HG03066 (cell line): ENCODE measurements at regions not wholly inside any gene's neighbourhood (a gene's known extent, or its start where the extent isn't known, plus 50 kb on each side); places are given as distances from the start of the nearest gene placed in this dataset.

Source experiments
- ATAC-seq: cut with Tn5 transposase; IDR thresholded peaks from one replicate; pipeline ENCODE4 v1.9.1; 2021; ENCODE audit warnings: low read depth; ENCODE audit not compliant: unreplicated experiment

DNA sequence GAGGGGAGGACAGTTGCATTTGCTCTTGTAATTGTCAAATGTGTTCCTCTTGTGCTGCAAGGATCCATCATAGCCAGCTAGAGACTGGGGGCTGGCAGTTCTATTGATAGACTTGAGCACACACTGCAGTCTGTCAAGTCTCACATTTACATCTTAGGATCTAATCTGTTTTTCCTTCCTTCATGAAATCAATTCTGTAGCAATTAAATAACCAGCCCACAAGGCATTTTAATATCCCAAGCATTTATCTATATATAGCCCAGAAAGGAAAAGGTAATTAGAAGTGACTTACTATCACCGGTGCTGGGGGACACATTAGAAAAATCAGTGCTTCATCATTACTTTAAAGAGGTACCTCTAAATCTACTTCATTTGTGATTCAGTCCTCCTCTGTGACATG lies 143.0 kb upstream of the STXBP5 start:
- ATAC-seq = no peak

DNA sequence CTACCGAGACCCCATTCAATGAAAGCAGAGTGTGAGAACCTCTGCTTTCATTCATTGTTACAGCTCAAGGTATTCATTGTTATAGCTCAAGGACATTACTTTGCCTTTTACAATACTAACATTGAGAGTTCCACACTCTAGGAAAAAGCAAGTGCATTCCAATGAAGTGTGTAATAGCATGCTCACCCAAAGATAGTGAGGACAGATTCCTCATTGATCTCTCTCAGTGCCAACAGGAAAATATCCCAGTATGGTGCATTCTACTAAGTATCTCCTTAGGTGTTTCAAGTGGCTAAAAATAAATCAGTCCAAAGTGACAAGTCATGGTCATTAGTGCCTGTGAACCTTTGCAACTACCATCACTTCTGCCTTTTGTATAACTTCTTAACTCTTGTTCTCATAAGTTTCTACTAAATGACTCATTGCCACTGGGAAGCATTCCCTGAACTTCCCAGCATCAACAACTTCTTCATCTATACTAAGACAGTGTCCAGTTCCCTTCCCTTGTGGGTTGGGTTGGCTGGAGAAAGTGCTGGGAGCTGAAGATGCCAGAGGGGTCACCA lies 140.7 kb upstream of the STXBP5 start:
- no peak for ATAC-seq

DNA sequence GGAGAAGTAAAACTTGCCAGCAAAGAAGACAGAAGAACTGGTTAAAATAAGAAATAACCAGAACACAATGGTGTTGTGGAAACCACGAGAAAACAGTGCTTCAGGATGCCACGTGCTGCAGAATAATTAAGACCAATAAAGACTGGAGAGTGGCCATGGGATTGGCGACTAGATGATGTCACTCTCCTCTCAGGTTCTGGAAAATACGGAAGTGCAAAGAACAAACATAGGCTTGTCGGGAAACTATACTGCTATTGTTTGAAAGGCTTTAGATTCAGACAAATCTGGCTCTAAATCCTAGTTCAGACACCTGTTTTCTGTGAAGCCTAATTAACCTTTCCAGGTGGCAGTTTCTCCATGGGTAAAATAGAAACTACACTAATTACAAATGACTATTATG lies 138.4 kb upstream of the STXBP5 start:
- no peak for ATAC-seq

DNA sequence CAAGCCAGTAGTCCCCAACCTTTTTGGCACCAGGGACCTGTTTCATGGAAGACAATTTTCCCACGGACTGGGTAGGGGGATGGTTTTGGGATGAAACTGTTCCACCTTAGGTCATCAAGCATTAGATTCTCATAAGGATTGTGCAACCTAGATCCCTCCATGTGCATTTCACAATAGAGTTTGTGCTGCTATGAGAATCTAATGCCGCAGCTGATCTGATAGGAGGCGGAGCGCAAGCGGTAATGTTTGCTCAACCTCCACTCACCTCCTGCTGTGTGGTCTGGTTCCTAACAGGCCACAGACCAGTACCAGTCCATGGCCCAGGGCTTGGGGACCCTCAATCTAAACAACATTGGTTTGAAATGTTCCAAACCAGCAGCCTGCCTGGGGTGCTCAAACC lies 137.0 kb upstream of the STXBP5 start:
- ATAC-seq = no peak

DNA sequence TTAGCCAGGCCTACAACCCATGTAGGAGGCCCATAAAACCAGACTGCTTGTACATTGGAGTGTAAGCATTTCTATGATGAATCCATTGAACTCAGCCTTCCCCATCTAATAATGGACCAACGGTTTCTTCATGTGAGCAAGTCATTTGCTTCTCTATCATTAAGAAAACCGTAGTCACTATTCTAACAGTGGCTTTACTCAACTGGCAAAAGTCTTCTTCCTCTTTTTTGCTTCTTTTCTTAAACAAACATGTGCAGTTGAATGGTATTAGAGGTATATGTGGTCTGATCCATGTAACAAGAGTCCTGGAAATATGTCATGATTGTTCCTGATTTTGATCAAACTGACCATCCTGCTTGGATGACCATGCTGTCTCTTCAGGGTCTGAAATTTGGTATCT lies 132.4 kb upstream of the STXBP5 start:
- no peak for ATAC-seq

DNA sequence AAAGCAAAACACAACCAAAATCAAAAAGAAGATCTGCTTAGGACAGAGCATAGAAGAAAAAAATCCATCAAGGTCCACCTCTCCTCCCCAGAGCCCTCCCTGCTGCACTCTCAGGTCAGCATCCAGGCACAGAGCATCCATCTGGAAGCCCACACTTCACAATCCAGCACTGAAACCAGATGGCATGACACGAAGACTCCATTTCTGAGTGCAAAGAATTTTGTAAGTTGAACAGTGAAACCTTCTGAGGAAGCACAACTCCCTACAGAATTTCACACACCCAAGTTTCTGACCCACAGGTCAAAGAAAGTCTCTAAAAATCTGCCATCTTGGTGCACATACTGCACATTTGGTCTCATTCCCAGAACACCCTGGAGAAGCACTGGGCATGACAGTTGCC lies 128.8 kb upstream of the STXBP5 start:
- no peak for ATAC-seq

DNA sequence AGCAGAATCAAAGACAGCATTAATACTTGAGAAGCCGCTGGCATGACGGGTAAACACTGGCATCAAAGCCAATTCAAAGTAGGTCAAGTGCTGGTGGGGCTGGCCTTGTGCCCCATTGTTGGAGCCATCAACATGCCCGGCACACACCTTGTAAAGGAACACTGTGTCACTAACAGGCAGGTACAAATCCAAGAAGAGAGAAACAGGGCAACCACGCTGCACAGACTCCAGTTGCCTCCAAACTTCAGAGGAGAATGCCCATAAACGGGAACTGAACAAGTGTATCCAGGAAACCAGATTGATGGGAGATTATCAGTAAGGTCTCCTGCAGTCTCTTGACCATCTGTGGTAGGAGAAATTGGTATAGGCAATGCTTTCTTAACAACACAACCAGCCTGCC lies 127.0 kb upstream of the STXBP5 start:
- no peak for ATAC-seq

DNA sequence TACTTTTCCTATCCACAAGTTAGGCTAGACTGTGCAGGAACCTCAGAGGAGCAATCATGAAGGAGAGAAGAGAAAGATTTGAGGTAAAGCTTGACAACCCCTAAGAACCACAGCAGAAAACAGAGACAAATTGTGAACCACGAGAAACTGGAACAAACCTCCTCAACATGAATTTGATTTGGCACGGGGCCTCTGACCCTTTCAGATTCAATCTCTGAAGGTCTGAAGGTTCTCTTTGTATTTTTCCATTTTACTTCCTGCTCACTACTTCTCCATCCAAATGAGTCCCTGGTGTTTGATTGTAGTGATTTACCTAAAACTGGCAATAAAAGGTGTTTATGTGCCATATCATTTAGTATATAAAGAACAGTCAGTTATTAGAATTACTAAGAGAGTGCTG lies 126.1 kb upstream of the STXBP5 start:
- ATAC-seq = no peak

DNA sequence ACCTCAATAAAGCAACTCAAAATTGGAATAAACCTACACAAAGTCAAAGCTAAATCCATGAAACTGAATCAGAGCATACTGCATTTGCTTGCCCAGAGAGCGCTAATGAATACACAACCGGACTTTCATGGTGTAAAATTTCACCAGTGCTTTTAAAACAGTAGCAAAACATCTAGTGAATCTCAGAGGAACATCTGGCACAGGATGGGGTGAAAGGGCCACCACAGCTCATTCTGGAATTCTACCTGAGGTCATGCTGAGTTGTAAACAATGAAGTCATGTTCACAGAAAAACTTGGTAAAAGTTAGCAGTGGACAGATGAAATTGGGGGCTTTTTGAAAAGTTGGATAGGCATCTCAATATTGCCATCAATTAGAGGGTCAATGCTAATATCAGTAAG lies 125.6 kb upstream of the STXBP5 start:
- ATAC-seq = no peak

DNA sequence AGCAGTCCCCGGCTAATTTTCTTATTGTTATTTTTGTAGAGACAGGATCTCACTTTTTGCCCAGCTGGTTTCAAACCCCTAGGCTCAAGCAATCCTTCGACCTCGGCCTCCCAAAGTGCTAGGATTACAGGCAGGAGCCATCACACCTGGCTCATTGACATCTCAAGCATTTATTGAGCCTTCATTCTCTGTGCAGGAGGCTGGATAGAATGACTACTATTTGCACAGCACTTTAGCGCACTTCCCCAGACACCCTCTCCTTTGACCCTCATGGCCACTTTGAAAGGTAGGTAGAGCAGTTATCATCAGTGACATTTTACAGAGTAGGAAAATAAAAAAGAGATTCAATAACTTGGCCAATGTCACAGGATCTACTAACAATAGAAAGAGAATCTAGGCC lies 124.0 kb upstream of the STXBP5 start:
- ATAC-seq = no peak

DNA sequence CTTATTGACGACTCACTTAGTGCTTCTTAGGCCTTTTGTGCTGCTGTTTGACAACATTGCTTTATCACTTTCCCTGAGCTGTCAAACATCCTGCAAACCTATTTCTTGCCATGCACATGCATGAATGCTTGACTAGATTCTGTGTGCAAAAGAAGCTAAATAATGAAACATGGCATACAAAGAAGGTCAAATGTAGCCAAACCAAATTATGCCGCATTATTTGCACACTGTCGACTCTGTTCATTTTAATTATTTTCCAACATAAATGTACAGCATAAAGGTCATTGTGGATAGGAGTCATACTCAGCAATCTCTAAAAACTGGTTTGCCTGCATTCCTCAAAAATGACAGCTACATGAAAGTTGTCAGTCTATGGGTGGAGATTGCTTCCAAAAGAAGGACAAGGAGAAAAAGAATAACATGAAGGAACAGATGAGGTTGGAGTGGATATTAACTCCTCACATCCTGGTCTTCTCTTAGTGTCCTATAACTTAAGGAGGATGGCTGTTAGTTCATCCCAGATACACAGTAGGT lies 123.1 kb upstream of the STXBP5 start:
- ATAC-seq = no peak

DNA sequence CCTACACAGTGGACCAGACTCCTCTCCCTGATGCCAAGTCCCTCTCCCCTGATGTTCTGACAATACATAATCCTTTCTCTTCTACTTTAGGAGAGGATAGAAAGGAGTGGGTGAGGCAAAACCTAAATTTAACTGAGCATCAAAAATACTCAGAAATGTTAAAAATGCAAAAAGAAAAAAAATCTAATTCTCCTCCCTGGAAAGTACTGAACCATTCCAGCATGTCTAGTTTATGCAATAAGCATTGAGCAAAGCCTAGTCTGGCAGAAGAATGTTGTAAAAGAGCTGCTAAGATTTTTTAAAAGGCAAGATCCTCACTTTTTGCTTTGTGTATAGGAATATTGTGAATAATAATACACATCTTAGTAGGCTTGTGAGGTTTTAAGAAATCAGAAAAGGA lies 116.6 kb upstream of the STXBP5 start:
- no peak for ATAC-seq

DNA sequence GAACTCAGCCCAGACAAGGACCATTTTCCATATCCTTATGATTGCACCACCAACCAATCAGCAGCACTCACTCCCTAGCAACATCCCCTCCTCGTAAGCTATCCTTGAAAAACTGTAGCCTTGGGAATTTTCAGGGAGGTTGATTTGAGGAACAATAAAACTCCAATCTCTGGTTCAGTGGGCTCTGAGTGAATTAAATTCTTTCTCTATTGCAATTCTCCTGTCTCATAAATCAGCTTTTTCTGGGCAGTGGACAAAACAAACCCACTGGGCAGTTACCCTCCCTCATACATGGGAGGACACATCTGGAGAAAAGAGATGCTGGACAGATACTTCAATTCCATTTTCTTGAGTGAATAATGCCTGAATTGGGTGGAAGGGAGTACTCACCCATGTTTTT lies 115.4 kb upstream of the STXBP5 start:
- no peak for ATAC-seq

DNA sequence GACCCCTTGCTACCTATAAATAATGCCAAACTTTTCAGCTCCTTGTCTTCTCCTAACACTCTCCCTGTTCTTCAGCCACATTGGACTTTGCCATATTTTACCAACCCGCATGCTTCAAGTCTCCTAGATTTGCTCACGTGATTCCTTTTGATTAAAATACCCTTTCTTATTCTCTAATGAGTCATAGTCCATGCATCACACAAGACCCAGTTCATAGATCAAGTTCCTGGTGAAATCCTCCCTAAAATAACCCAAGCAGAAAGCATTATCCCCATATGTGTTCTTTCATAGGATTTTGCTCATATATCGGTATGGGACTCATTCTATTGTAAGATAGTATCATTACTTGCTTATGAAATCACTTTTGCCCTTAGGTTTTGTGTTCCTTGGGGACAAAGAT lies 108.9 kb upstream of the STXBP5 start:
- no peak for ATAC-seq

DNA sequence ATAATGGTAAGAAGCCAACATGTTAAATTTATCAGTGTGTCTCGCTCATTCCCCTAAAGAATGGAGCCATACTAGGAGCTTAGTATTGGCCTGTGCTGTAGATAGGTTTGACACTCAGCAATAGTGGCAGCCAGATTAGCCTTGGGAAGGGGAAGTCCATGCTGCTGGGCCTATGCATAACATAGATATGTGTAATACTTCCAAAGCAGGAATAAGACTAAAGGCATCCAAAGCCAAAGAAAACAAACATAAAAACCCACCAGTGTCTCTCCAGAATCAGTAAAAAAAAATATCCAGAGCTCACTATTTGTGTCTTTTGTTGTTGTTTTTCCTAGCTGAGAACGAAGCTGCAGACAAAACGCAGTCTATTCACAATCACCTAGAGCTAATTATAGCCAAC lies 104.2 kb upstream of the STXBP5 start:
- ATAC-seq = no peak

DNA sequence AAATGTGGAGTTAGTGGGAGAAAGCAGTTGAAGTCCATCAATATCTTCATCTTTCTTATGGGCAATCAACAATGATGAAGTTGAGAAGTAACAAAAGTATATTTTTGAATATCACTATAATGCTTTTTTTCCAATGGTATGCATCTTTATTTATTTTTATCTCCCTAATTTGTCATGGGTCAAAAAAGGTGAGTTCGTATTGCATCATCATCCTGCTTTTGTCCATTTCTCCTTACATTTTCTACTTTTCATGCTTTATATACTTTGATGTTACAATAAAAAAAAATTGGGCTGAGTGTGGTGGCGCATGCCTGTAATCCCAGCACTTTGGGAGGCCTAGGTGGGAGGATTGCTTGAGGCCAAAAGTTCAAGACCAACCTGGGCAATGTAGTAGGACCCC lies 101.2 kb upstream of the STXBP5 start:
- no peak for ATAC-seq

DNA sequence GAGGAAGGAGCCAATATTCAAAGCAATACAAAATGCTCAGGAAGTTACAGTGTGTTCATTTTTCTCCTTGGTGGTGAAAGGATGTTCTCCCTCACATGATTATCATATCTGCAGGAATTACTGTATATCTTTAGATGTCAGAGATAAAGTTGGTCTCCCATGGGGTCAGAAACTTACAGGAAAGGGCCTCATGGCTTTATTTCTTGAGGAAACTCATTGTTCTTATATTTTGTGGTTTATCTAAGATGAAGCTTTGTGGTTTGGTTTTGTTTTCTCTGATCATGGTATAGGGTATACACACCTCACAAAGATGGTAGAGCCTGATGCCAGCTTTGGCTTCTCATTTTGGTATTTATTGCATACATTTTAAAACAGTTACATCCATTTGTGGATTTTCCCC lies 100.5 kb upstream of the STXBP5 start:
- ATAC-seq = no peak

DNA sequence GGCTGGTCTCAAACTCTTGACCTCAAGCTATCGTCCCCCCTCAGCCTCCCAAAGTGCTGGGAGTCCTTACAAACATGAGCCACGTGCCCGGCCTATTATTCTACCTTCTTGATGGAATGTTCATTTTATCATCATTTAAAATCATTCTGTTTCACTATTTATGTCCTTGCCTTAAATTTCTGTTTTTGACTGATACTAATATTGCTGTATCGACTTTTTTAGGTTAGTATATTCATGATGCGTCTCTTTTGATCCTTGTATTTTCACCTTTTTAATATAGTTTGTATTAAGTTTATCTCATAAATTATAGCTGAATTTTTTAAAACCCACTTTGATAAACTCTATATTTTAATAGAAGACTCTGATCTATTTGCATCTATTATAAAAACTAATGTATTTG lies 98.4 kb upstream of the STXBP5 start:
- ATAC-seq = no peak

DNA sequence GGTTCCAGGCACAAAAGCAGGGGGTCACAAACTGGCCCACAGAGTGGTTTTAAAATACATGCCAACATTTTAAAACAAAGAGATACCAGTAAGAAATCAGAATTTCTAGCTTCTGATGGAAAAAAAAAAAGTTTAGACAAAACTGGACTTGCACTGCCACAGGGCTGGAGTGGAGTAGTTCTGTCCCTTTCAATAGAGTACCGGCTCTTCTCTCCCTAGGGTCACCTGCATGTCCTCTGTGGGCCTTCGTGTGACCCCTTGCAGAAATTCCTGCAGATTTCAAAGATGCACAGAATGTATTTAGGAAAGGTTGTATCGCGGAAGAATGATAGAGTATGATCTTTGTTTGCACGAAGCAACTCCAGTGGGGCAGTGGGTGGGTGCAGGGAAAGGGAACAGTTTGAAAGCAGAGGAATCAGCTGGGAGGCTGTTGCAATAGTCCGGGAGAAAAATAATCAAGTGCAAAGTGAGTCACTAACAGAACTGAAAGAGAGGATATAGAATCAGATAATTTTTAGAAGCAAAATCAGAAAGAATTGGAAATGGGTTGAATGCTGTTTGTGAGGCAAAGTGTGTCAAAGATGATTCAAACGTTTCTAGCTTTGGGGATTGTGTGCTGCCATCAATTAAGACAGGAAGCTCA lies 97.3 kb upstream of the STXBP5 start:
- no peak for ATAC-seq

DNA sequence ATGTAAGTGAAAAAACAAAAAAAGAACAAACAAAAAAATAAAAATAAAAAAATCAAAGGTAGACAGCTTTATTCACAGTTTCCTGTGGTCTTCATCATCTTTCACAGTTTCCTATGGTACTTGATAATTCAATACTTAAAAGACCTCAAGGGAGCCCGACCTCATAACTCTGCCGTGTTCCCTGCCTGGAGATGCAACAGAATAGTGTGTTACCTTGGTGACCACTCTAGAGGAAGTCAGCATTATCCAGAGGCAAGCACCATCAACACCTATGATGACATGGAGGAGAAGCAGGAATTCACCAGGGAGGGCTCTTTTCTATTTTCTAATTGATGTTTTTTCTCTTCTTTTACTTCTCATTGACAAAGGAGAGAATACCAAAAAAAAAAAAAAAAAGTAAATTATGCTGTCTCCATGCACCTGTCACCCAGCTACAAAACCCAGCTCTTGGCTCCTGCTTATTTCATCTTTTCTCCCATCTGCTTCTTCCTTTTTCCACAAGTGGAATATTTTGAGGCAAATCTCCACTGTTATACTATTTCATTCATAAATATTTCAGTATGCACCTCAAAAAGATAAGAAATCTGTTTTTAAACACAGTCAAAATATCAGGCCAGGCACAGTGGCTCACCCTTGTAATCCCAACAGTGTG lies 95.8 kb upstream of the STXBP5 start:
- ATAC-seq = no peak

DNA sequence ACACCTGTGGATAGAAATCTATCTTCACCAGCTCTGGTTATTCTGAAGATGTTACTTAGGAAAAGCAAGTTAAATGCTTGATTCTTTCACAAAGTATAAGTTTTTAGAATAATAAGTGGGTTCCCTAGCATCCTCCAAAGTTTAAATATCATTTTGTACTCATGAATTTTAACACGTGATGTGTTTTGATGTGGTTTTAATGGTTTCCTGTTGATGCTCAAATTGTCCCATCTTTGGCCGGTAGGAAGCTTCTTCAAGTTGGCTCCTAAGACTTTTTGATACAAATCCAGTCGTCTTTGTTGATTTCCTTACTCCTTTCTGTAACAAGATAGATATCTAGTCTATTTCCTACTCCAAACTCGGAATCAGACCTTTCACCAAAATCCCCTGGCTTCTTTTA lies 94.5 kb upstream of the STXBP5 start:
- no peak for ATAC-seq

DNA sequence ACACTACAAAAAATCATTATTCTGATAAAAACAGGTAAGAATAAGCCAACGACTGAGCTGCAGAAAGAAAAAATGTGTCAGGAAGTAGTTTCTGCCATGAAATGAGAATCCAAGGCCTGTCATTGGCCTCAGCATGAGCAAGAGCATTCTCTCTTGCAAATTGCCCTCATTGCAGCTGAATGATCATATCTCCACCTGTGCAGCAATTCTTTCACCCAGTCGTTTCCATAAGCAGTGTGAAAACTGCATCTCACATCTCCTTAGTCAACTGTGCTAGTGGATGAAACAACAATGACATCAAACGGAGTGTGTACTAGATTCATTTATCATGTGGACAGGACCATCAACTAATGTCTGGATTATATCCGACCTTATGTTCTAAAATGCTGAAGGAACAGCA lies 88.2 kb upstream of the STXBP5 start:
- no peak for ATAC-seq
